Thyroid gland (tissue), 4 donors: ENCODE measurements at regions not wholly inside any gene's neighbourhood (a gene's known extent, or its start where the extent isn't known, plus 50 kb on each side); places are given as distances from the start of the nearest gene placed in this dataset.

Experiments
- DNase-seq, 2 donors: peaks; one replicate each; pipeline ENCODE4 v3.0.0-alpha.2; 2019
- H3K27ac ChIP-seq, 3 donors: fragments of 200-600 bp; sonication (generic); 1 replicate in 2 of 3; 2 replicates in 1 of 3; pipeline ENCODE4 v1.5.1; 2016 to 2019; ENCODE audit warnings: mild to moderate bottlenecking in 1 of 3, moderate library complexity in 1 of 3
- H3K27me3 ChIP-seq: fragments of 200-600 bp; sonication (generic); one replicate; pipeline ENCODE4 v1.5.1; 2019
- H3K36me3 ChIP-seq, 2 donors: fragments of 200-600 bp; sonication (generic); one replicate each; pipeline ENCODE4 v1.5.1; 2016 to 2019
- H3K4me1 ChIP-seq, 2 donors: fragments of 200-600 bp; sonication (generic); one replicate each; pipeline ENCODE4 v1.5.1; 2017 to 2019
- H3K4me3 ChIP-seq, 3 donors: fragments of 200-600 bp; sonication (generic); replicated peaks in 1 of 3; 1 replicate in 2 of 3; 2 replicates in 1 of 3; pipeline ENCODE4 v1.5.1; 2016; ENCODE audit warnings: mild to moderate bottlenecking in 1 of 3
- H3K9me3 ChIP-seq: fragments of 200-600 bp; sonication (generic); one replicate; pipeline ENCODE4 v1.5.1; 2017
- CTCF ChIP-seq, 6 experiments: fragments of 200-600 bp in 3 of 6; fragments of 450-650 bp in 3 of 6; sonication (generic) in 3 of 6; IDR thresholded peaks; one replicate each; pipeline ENCODE4 v1.5.1; 2016 to 2019; ENCODE audit warnings: antibody characterized with exemption in 6 of 6, mild to moderate bottlenecking in 2 of 6, inconsistent platforms in 1 of 6, moderate library complexity in 1 of 6
- POLR2A ChIP-seq, 2 donors: fragments of 450-650 bp; IDR thresholded peaks; one replicate each; pipeline ENCODE4 v1.6.1; 2017; ENCODE audit warnings: antibody characterized with exemption in 2 of 2, mild to moderate bottlenecking in 2 of 2, moderate library complexity in 1 of 2
- WGBS, 2 donors: methylation state at CpG; one replicate each; pipeline ENCODE4 v1.1.5; 2017; 5-methylcytosine and 5-hydroxymethylcytosine counted together
- intact Hi-C: fragments of 100-400 bp; cut with DNase I; formaldehyde crosslinking; loops from one replicate; pipeline ENCODE4 v1.15.1; 2023

- no peak overlapping the region for H3K4me3 ChIP-seq
- no peaks in the 10 kb centered on the region for H3K9me3 ChIP-seq
- no peaks in the 10 kb centered on the region for H3K27me3 ChIP-seq
- TF ChIP-seq CTCF (IDR thresholded peaks at IDR 0.05) (no peak), POLR2A (IDR thresholded peaks at IDR 0.05) (no peak)
- no peak for DNase-seq
- no peak overlapping the region for H3K27ac ChIP-seq
- intact Hi-C loops = no loop called here
- no peaks in the 10 kb centered on the region for H3K4me1 ChIP-seq
- 85 to 94% methylated on average over 3 of the region's 3 CpGs for WGBS, 2 donors
- no peaks in the 10 kb centered on the region for H3K36me3 ChIP-seq
Measured at GRCh38 chr4:25539241-25539640, 116.4 kb upstream of the SLC34A2 start.

GRCh38 chr4:25540734-25541133 is 114.9 kb upstream of the SLC34A2 start:
- WGBS, 2 donors = 85 to 90% methylated on average over 2 of the region's 2 CpGs
- TF ChIP-seq CTCF (IDR thresholded peaks at IDR 0.05) (no peak), POLR2A (IDR thresholded peaks at IDR 0.05) (no peak)
- Histone ChIP-seq H3K4me1 (no peaks in the 10 kb centered on the region), H3K9me3 (no peaks in the 10 kb centered on the region), H3K27me3 (no peaks in the 10 kb centered on the region), H3K4me3 (no peak overlapping the region), H3K27ac (no peak overlapping the region), H3K36me3 (no peaks in the 10 kb centered on the region)
- no peak for DNase-seq
- intact Hi-C loops = no loop called here

- intact Hi-C loops = no loop called here
- H3K4me3 ChIP-seq = no peak overlapping the region
- no peaks in the 10 kb centered on the region for H3K36me3 ChIP-seq
- 43 to 49% methylated on average over 5 of the region's 5 CpGs for WGBS, 2 donors
- no peaks in the 10 kb centered on the region for H3K27me3 ChIP-seq
- no peaks in the 10 kb centered on the region for H3K9me3 ChIP-seq
- peak in 1 of 2 donors; percentile 26 for DNase-seq
- H3K27ac ChIP-seq = peak overlapping the region; percentile 76 to 86 (median 81)
- TF ChIP-seq POLR2A (IDR thresholded peaks at IDR 0.05) (no peak), CTCF (IDR thresholded peaks at IDR 0.05) (no peak)
- peaks cover 15 to 25% of the 10 kb centered on the region in 2 donors for H3K4me1 ChIP-seq
Measured at GRCh38 chr4:25547343-25547742, 108.3 kb upstream of the SLC34A2 start.

- Histone ChIP-seq H3K9me3 (no peaks in the 10 kb centered on the region), H3K36me3 (no peaks in the 10 kb centered on the region), H3K4me1 (peaks cover 16 to 30% of the 10 kb centered on the region in 2 donors), H3K27me3 (no peaks in the 10 kb centered on the region), H3K4me3 (no peak overlapping the region), H3K27ac (no peak overlapping the region)
- no peak for DNase-seq
- intact Hi-C loops = no loop called here
- TF ChIP-seq CTCF (IDR thresholded peaks at IDR 0.05) = no peak
- TF ChIP-seq POLR2A (IDR thresholded peaks at IDR 0.05) = no peak
Measured at GRCh38 chr4:25549413-25549812, 106.2 kb upstream of the SLC34A2 start.

- Histone ChIP-seq H3K9me3 (no peaks in the 10 kb centered on the region), H3K4me1 (peaks cover 16 to 30% of the 10 kb centered on the region in 2 donors), H3K27me3 (no peaks in the 10 kb centered on the region), H3K4me3 (no peak overlapping the region), H3K27ac (no peak overlapping the region), H3K36me3 (no peaks in the 10 kb centered on the region)
- no peak for TF ChIP-seq CTCF (IDR thresholded peaks at IDR 0.05)
- no peak for TF ChIP-seq POLR2A (IDR thresholded peaks at IDR 0.05)
- DNase-seq = no peak
- 92 to 94% methylated on average over 5 of the region's 5 CpGs for WGBS, 2 donors
- intact Hi-C loops = no loop called here
Measured at GRCh38 chr4:25550376-25551030, 105.1 kb upstream of the SLC34A2 start.
